Vagina (tissue), 2 donors: ENCODE measurements at regions not wholly inside any gene's neighbourhood (a gene's known extent, or its start where the extent isn't known, plus 50 kb on each side); places are given as distances from the start of the nearest gene placed in this dataset.

ENCODE experiments used
- CTCF ChIP-seq, 3 experiments: fragments of 450-650 bp in 2 of 3; fragments of 200-600 bp in 1 of 3; sonication (generic) in 1 of 3; IDR thresholded peaks; one replicate each; pipeline ENCODE4 v1.5.1; 2017 to 2019; ENCODE audit warnings: antibody characterized with exemption in 3 of 3, mild to moderate bottlenecking in 2 of 3, moderate library complexity in 2 of 3
- POLR2AphosphoS5 ChIP-seq, 2 donors: sonication (generic); formaldehyde crosslinking; IDR thresholded peaks; one replicate each; pipeline ENCODE4 v1.9.0; 2017; ENCODE audit warnings: antibody characterized with exemption in 2 of 2, mild to moderate bottlenecking in 2 of 2, low read depth in 1 of 2; ENCODE audit not compliant: insufficient read depth in 1 of 2

- TF ChIP-seq CTCF (IDR thresholded peaks at IDR 0.05): no peak
- TF ChIP-seq POLR2AphosphoS5 (IDR thresholded peaks at IDR 0.05; ENCODE audit: insufficient read depth in 1 of 2, low read depth in 1 of 2): no peak
These were observed 163.5 kb downstream of the OR2B2 start for GRCh38 chr6:27748661-27749060.
